NCI-H226 (cell line): ENCODE measurements at regions not wholly inside any gene's neighbourhood (a gene's known extent, or its start where the extent isn't known, plus 50 kb on each side); places are given as distances from the start of the nearest gene placed in this dataset.
"Not testable (repeated sequence)": the region's sequence is repeated elsewhere in the genome, so short reads cannot be mapped to it uniquely, and the experiment has no call there.

ENCODE experiments used
- DNase-seq: peaks from one replicate; pipeline ENCODE4 v3.0.0-alpha.2; 2015

DNA sequence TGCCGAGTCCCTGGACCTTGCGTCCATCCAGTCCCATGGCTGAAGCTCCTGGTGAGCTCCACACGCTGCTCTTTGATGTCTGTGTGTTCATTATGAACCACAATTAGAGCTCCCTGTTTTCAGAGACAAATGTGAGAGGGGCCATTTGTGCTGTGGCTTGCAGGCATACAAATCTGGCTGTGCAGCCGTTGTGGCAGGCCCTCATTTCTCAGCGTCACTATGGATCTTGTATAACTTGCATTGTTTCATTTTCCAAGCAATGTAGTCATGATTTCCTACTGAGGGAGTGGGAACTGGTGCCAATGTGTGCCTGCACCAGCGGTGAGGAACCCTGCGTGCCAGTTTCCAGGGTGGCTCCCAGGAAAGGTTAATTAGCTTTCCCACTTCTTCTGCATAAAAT lies 542.6 kb downstream of the TMEM114 start:
- DNase-seq, result no peak

DNA sequence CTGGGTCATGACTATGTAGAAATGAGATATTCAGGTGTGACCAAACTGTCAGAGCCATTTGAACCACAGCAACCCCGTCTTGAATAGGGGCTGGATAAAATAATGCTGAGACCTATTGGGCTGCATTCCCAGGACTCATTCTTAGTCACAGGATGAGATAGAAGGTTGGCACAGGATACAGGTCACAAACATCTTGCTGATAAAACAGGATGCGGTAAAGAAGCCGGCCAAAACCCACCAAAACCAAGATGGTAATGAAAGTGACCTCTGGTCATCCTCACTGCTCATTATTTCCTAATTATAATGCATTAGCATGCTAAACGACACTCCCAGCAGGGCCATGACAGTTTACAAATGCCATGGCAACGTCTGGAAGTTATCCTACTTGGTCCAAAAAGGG lies 545.5 kb downstream of the TMEM114 start:
- no peak for DNase-seq

DNA sequence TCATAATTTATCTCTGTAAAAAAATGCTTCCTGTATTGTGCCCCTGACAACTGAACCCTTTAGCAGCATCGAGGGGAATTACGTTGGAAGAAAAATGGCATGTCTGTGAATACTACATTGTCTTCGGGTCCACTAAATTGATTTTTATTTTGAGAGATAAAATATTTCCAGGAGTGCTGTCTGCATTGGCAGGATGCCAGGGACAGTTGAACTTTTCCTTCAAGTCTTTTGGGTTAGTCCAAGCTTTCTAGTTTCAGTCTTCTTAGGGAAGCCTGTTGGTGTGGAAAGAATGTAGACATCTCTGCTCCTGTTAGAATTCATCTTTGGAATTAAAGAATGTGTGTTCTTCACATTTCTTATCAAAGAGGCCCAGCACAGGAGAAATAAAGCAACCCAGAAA lies 557.9 kb downstream of the TMEM114 start:
- DNase-seq, result no peak

- DNase-seq, result not testable (repeated sequence)
These were observed 560.3 kb downstream of the TMEM114 start for GRCh38 chr16:8030004-8030403.

DNA sequence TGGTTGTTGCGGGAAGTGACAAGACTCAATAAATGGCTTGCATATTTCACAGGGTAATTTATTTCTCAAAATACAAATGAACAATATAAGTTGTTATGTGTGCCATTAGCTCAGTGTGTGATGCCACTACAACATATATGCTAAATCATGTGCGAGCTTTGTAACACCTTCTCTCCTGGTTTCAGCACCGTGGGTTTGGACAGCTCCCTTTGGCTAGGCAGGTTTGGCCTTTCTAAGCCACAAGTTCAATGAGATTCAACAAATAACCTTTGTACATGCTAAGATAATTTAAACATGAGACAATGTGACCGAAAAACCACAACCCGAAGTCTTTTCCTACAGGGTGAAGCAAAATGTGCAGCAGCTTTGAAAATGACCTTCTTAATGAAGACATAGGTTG lies 563.9 kb downstream of the TMEM114 start:
- DNase-seq, result no peak

- no peak for DNase-seq
These were observed 567.0 kb downstream of the TMEM114 start for GRCh38 chr16:8023326-8023725.

GRCh38 chr16:8005096-8005860 lies 585.0 kb downstream of the TMEM114 start:
- DNase-seq, result no peak

GRCh38 chr16:7998789-7999453 lies 591.4 kb downstream of the TMEM114 start:
- DNase-seq, result no peak

- DNase-seq, result no peak
These were observed 592.3 kb downstream of the TMEM114 start for GRCh38 chr16:7997966-7998365.

DNA sequence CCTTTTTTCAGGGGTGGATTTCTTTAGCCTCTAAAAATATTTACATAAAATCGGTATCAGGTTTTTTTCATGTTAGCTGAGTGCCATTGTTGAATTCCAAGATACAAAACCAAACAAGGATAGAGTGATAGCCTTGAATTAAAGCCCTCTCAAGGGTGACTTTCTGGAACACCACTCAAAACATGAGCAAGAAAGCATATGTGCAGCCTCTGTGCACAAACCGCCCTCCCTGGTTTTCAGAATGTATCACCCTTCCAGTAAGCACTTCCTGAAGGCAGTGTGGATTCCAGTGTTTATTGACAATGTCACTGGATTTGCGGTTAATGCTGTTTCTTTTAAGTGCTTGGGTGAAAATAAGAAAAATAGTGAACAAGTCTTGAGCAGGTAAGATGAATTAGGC lies 597.7 kb downstream of the TMEM114 start:
- DNase-seq, result no peak

GRCh38 chr16:7990626-7991260 lies 599.6 kb downstream of the TMEM114 start:
- no peak for DNase-seq

DNA sequence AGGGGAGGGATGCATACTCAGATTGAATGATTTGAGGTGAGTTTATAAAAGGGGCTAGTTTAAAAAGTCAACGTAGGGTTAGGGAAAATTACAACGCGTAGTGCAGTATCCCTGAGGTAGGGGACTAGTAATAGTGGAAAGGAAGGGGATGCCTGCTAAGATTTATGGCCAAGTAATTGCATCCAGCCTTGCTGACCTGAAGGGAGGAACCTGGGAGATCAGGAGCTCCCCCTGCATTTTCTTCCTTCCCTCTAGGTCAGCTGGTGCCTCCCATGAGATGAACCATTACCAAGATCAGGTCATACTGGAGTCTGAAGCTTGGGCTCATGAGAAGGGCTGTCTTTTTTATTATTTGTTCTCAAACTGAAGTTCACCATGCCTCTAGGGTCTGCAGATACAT lies 606.6 kb downstream of the TMEM114 start:
- DNase-seq, result no peak

DNA sequence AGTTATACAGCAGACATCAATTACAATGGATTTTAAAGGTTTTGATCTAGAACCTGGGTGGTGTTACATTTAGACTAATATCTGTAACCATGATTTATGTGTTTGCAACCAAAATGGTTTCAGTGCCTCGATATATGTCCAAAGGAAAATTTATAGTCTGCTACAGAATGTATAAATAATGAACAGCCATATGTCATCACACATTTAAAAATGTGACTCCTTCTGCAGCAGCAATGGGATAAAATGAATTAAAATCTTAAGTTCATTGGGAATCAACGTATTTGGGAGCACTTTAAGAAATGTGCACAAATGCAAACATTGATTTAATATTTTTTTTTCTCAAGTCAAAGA lies 610.2 kb downstream of the TMEM114 start:
- no peak for DNase-seq

DNA sequence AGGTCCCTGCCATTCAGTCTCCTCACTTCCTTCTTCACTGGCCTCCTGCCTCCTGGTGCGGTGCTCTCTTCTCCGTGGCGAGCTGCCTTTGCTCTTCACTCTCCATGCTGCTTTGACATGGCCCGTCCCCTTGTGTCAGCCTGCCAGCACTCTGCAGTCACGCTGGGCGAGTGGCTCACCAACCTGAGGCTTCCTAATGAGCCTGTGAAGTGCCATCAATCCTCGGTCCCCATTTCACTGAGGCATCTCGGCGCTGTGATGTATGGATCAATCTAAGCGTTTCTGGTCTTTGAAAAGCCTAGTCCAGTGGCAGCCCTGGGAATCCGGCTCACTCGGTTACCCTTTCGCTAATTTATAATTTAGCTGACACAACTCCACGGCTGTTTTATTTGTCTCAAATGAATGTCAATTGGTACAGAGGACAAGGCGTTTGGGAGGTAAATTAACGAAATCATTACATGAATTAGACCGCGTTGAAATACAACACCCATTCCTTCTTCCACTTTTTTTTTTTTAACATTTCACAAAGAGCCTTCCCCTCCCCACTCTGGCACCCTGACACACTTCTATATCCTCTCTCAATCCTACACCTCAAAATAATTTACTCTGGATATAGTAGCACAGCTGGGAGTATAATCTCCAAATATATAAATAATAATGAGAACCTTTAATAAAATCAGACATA lies 610.7 kb downstream of the TMEM114 start:
- no peak for DNase-seq

- no peak for DNase-seq
These were observed 613.7 kb downstream of the TMEM114 start for GRCh38 chr16:7976563-7976962.

DNA sequence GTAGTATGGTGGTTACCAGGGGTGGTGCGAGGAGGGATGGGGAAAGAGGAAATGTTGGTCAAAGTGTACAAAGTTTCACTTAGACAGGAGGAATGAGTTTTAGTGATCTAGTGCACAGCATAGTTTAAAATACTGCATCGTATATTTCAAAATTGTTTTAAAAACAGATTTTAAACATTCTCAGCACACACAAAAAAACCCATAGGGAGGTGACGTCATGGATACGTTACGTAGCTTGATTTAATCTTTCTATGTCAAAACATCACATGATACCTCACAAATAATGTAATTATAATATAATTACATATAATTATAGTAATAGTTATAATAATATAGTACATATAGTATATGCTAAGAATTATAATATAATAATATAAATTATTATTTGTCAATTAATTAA lies 614.2 kb downstream of the TMEM114 start:
- DNase-seq, result no peak

DNA sequence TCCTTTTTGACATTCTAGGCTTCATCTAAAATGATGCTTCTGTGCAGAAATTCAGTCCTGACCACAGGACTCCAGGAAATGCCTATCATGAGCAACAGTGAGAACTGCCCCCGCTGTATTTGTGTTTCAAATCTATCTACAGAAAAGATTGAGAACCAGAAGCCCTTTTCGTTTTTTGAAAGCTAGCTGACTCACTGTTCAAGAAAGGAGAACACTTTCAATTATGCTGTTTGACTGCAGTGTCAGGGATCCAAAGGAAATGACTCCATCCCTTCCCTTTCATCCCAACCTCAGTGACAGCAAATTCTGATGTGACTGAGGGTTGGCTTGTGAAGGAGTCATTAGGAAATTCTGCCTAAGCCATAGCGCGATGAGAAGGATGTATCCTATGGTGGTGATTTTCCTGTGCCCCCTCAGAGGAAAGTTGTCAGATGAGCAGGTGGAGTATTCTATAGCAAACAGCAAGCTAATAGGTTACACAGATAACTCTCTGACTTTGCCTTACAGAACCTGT lies 622.3 kb downstream of the TMEM114 start:
- no peak for DNase-seq

DNA sequence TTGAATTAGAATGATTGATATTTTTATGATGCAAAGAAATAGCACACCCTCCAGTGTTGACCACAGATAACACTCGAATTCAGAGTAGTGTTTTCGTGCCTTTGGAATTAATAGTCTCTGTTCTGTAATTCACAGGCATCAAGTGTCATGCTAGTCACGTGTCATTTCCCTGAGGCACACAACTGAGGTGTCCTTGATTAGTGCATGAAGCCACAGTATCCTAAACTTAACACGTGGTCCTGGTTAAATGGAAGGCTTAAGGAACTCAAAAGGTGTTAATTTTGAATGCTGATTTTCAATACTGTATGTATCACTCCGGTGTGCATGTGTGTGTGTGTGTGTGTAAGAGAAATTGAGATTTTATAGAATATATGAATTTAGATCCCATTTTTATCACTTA lies 625.6 kb downstream of the TMEM114 start:
- DNase-seq, result no peak

DNA sequence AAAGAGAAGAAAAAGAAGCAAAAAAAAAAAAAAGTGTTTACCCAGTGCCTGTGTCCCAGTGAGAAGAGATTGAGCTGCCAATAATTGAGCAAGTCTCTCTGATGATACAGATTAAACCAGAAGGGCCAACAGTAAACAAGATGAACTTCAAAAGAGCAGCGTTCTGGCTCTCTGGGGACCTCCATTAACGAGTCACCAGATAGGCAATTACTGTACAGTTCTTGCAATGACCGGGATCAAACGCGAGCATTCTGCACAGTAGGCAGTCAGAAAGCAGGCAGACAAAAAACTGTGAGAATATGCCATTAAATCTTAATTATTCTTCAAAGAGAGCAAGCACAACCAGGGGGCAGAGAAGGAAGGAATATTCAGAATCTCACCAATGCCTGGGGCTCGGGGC lies 626.1 kb downstream of the TMEM114 start:
- no peak for DNase-seq

- no peak for DNase-seq
These were observed 628.0 kb downstream of the TMEM114 start for GRCh38 chr16:7962091-7962879.

GRCh38 chr16:7957151-7957550 lies 624.5 kb downstream of the RBFOX1 start:
- no peak for DNase-seq

- no peak for DNase-seq
These were observed 620.7 kb downstream of the RBFOX1 start for GRCh38 chr16:7953360-7953759.

DNA sequence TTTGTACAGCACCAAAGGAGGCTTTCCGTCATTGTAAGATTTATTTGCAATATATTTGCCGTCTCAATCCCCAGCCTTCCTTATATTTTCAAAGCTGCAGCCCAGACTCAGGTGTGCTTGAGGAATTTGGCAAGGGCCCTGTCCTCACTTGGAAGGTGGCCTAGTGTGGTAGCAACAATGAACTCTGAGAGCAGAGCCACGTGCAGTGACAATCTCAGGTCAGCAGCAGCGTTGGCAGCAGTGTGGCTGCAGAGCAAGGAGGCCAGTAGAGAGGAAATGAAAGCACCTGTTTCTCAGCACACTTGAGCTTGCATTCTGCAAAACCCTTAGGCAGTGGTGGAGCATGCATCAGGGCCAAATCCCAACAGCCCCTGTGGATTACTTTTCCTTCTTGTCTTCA lies 613.5 kb downstream of the RBFOX1 start:
- DNase-seq, result no peak
